ENCODE measurements at regions not wholly inside any gene's neighbourhood (a gene's known extent, or its start where the extent isn't known, plus 50 kb on each side); places are given as distances from the start of the nearest gene placed in this dataset.

- no peak for TF ChIP-seq CTCF (IDR thresholded peaks at IDR 0.05; ENCODE audit: poor library complexity)
- no peak for TF ChIP-seq EZH2 (IDR thresholded peaks at IDR 0.05; ENCODE audit: borderline replicate concordance)
These were observed 187.8 kb downstream of the ETS2 start for GRCh38 chr21:38993561-38993960.
